GM23338 (cell line): ENCODE measurements at regions not wholly inside any gene's neighbourhood (a gene's known extent, or its start where the extent isn't known, plus 50 kb on each side); places are given as distances from the start of the nearest gene placed in this dataset.

ENCODE experiments used
- ATAC-seq: fragments of 200-7000 bp; cut with Tn5 transposase; 3 replicates; pipeline ENCODE4 v1.9.1; 2020
- DNase-seq: peaks from one replicate; pipeline ENCODE4 v3.0.0-alpha.2; 2015; ENCODE audit warnings: low spot score
- H2AFZ ChIP-seq: fragments of 200-600 bp; sonication (generic); 2 replicates; pipeline ENCODE4 v1.8.0; 2016; ENCODE audit warnings: antibody characterized with exemption, mild to moderate bottlenecking, moderate library complexity
- H3F3A ChIP-seq: fragments of 200-600 bp; sonication (generic); replicated peaks from 2 replicates; pipeline ENCODE4 v1.8.0; 2017; ENCODE audit warnings: antibody characterized with exemption, mixed run types, low read depth
- H3K27ac ChIP-seq: fragments of 200-600 bp; sonication (generic); 2 replicates; pipeline ENCODE4 v1.6.1; 2016; ENCODE audit warnings: low read depth
- H3K27me3 ChIP-seq: fragments of 200-600 bp; sonication (generic); 2 replicates; pipeline ENCODE4 v1.8.0; 2016; ENCODE audit warnings: mild to moderate bottlenecking, mixed run types, moderate library complexity; ENCODE audit not compliant: insufficient read depth
- H3K36me3 ChIP-seq: fragments of 200-600 bp; sonication (generic); 2 replicates; pipeline ENCODE4 v1.8.0; 2016; ENCODE audit warnings: mild to moderate bottlenecking; ENCODE audit not compliant: insufficient read depth
- H3K4me1 ChIP-seq: fragments of 200-600 bp; sonication (generic); 2 replicates; pipeline ENCODE4 v1.8.0; 2016; ENCODE audit warnings: mild to moderate bottlenecking, moderate library complexity; ENCODE audit not compliant: insufficient read depth
- H3K4me2 ChIP-seq: fragments of 200-600 bp; sonication (generic); 2 replicates; pipeline ENCODE4 v1.7.1; 2017; ENCODE audit warnings: mixed run types
- H3K4me3 ChIP-seq: fragments of 200-600 bp; sonication (generic); 2 replicates; pipeline ENCODE4 v1.6.1; 2016; ENCODE audit warnings: mixed run types
- H3K79me2 ChIP-seq: fragments of 200-600 bp; sonication (generic); replicated peaks from 2 replicates; pipeline ENCODE4 v1.8.0; 2017; ENCODE audit warnings: mild to moderate bottlenecking; ENCODE audit not compliant: insufficient read depth
- H3K9me2 ChIP-seq: fragments of 200-600 bp; sonication (generic); 2 replicates; pipeline ENCODE4 v1.8.0; 2017; ENCODE audit not compliant: insufficient read depth
- H4K20me1 ChIP-seq: fragments of 200-600 bp; sonication (generic); replicated peaks from 2 replicates; pipeline ENCODE4 v1.8.0; 2017; ENCODE audit warnings: mild to moderate bottlenecking; ENCODE audit not compliant: insufficient read depth
- H3K27ac Mint-ChIP-seq: 2 replicates; pipeline ENCODE4 v1.8.0; 2020; ENCODE audit warnings: inconsistent platforms, mild to moderate bottlenecking, moderate library complexity, mixed read lengths
- H3K27me3 Mint-ChIP-seq: 3 replicates; pipeline ENCODE4 v1.8.0; 2022; ENCODE audit warnings: low read depth, mild to moderate bottlenecking, moderate library complexity, mixed read lengths, inconsistent platforms; ENCODE audit not compliant: insufficient read depth, poor library complexity
- H3K36me3 Mint-ChIP-seq: 3 replicates; pipeline ENCODE4 v1.8.0; 2021; ENCODE audit warnings: low read depth, mild to moderate bottlenecking, inconsistent platforms, moderate library complexity, mixed read lengths
- H3K4me1 Mint-ChIP-seq: 3 replicates; pipeline ENCODE4 v1.8.0; 2020; ENCODE audit warnings: mild to moderate bottlenecking, inconsistent platforms, mixed read lengths
- H3K4me3 Mint-ChIP-seq: 3 replicates; pipeline ENCODE4 v1.8.0; 2021; ENCODE audit warnings: moderate library complexity, mild to moderate bottlenecking, inconsistent platforms, mixed read lengths
- H3K9me3 Mint-ChIP-seq: 3 replicates; pipeline ENCODE4 v1.8.0; 2020; ENCODE audit warnings: moderate library complexity, mild to moderate bottlenecking, inconsistent platforms, mixed read lengths
- CREB1 ChIP-seq: fragments of 250-450 bp; sonication (Bioruptor Pico); IDR thresholded peaks from 2 replicates; pipeline ENCODE4 v1.5.0; 2020; ENCODE audit warnings: low read depth, mild to moderate bottlenecking, moderate library complexity
- CTCF ChIP-seq, 2 experiments: fragments of 200-600 bp in 1 of 2; sonication (generic) in 1 of 2; conservative IDR thresholded peaks; 2 replicates each; pipeline versions ENCODE4 v1.5.1 to v1.6.1; 2016 to 2017; ENCODE audit warnings: antibody characterized with exemption in 2 of 2, low read depth in 2 of 2, mild to moderate bottlenecking in 2 of 2, moderate library complexity in 1 of 2
- ETS1 ChIP-seq: IDR thresholded peaks from 2 replicates; pipeline ENCODE4 v1.6.1; 2016; ENCODE audit warnings: antibody characterized with exemption
- EZH2 ChIP-seq: fragments of 200-600 bp; sonication (generic); IDR thresholded peaks from one replicate; pipeline ENCODE4 v1.8.0; 2017; ENCODE audit warnings: antibody characterized with exemption, mild to moderate bottlenecking, low read depth; ENCODE audit not compliant: unreplicated experiment
- EZH2phosphoT487 ChIP-seq: fragments of 200-600 bp; sonication (generic); IDR thresholded peaks from one replicate; pipeline ENCODE4 v1.8.1; 2018; ENCODE audit warnings: antibody characterized with exemption; ENCODE audit not compliant: unreplicated experiment
- JUNB ChIP-seq: IDR thresholded peaks from one replicate; pipeline ENCODE4 v1.6.1; 2016; ENCODE audit warnings: antibody characterized with exemption; ENCODE audit not compliant: unreplicated experiment
- NANOG ChIP-seq: IDR thresholded peaks from 2 replicates; pipeline ENCODE4 v1.6.1; 2016; ENCODE audit warnings: antibody characterized with exemption, borderline replicate concordance
- POLR2AphosphoS5 ChIP-seq: IDR thresholded peaks from 2 replicates; pipeline ENCODE4 v1.6.1; 2016; ENCODE audit warnings: antibody characterized with exemption, low read depth
- REST ChIP-seq: IDR thresholded peaks from one replicate; pipeline ENCODE4 v1.6.1; 2018; ENCODE audit warnings: antibody characterized with exemption; ENCODE audit not compliant: unreplicated experiment
- STAT1 ChIP-seq: IDR thresholded peaks from one replicate; pipeline ENCODE4 v1.6.1; 2016; ENCODE audit warnings: antibody characterized with exemption; ENCODE audit not compliant: unreplicated experiment
- ZNF114 ChIP-seq: fragments of 250-450 bp; sonication (Bioruptor Pico); IDR thresholded peaks from 2 replicates; pipeline ENCODE4 v1.5.0; 2020; ENCODE audit warnings: mild to moderate bottlenecking, moderate library complexity
- ZNF331 ChIP-seq: fragments of 250-450 bp; sonication (Bioruptor Pico); IDR thresholded peaks from 2 replicates; pipeline ENCODE4 v1.5.0; 2020; ENCODE audit warnings: low read depth, mild to moderate bottlenecking, moderate library complexity
- ZNF462 ChIP-seq: fragments of 250-450 bp; sonication (Bioruptor Pico); IDR thresholded peaks from 2 replicates; pipeline ENCODE4 v1.5.0; 2020; ENCODE audit warnings: mild to moderate bottlenecking, moderate library complexity

- no peak overlapping the region for H3K27ac ChIP-seq
- H3K9me2 ChIP-seq: 0 out of 2 replicates have a peak, but pooled peaks cover 4% of the 10 kb centered on the region
- Mint-ChIP-seq H3K4me3 (no peak overlapping the region), H3K4me1 (no peaks in the 10 kb centered on the region), H3K27me3 (no peaks in the 10 kb centered on the region), H3K36me3 (no peaks in the 10 kb centered on the region; the same call in 2 of the 3 replicates), H3K27ac (no peak overlapping the region), H3K9me3 (peaks cover 2% of the 10 kb centered on the region; the same call in 2 of the 3 replicates)
- no peak for ATAC-seq
- no peaks in the 10 kb centered on the region for H3K79me2 ChIP-seq
- no peaks in the 10 kb centered on the region for H3K4me1 ChIP-seq
- no peak for TF ChIP-seq ZNF331 (CRISPR knock-in tag)
- no peak for TF ChIP-seq ZNF114 (CRISPR knock-in tag)
- no peak for TF ChIP-seq CTCF (conservative IDR thresholded peaks at IDR 0.05; ENCODE audit: low read depth in 2 of 2)
- TF ChIP-seq NANOG: no peak
- no peak for TF ChIP-seq STAT1
- no peak for TF ChIP-seq ZNF462 (CRISPR knock-in tag)
- no peak for TF ChIP-seq CREB1
- TF ChIP-seq EZH2phosphoT487: no peak
- no peak for TF ChIP-seq EZH2
- no peak for TF ChIP-seq JUNB
- no peak for TF ChIP-seq ETS1
- no peak for TF ChIP-seq POLR2AphosphoS5
- TF ChIP-seq REST: no peak
- no peaks in the 10 kb centered on the region for H3K36me3 ChIP-seq
- H2AFZ ChIP-seq: no peak overlapping the region
- no peaks in the 10 kb centered on the region for H4K20me1 ChIP-seq
- H3F3A ChIP-seq: no peaks in the 10 kb centered on the region
- H3K4me3 ChIP-seq: no peak overlapping the region
- H3K27me3 ChIP-seq: no peaks in the 10 kb centered on the region
- no peak for DNase-seq
- H3K4me2 ChIP-seq: no peak overlapping the region
Observed at GRCh38 chr12:82082501-82082900, 275.7 kb downstream of the CCDC59 start.
